GM12878 (cell line): ENCODE measurements at regions not wholly inside any gene's neighbourhood (a gene's known extent, or its start where the extent isn't known, plus 50 kb on each side); places are given as distances from the start of the nearest gene placed in this dataset.

Experiments
- CEBPB ChIP-seq, 2 experiments: fragments of 150-350 bp in 1 of 2; IDR thresholded peaks; 2 replicates each; pipeline ENCODE4 v1.6.1; 2012 to 2014; ENCODE audit warnings: low read depth in 2 of 2, low read length in 2 of 2, borderline replicate concordance in 1 of 2, inconsistent platforms in 1 of 2
- EP300 ChIP-seq, 2 experiments: fragments of 150-350 bp in 1 of 2; IDR thresholded peaks; 2 replicates each; pipeline ENCODE4 v1.6.1; 2011 to 2012; ENCODE audit warnings: low read depth in 2 of 2, low read length in 2 of 2, borderline replicate concordance in 1 of 2, improper control_type of control experiment in 1 of 2, inconsistent platforms in 1 of 2; ENCODE audit not compliant: control insufficient read depth in 1 of 2
- MYB ChIP-seq: fragments of 150-350 bp; IDR thresholded peaks from 2 replicates; pipeline ENCODE4 v1.6.1; 2014; ENCODE audit warnings: mild to moderate bottlenecking, low read depth, low read length, borderline replicate concordance
- POLR2A ChIP-seq: IDR thresholded peaks from 2 replicates; pipeline ENCODE4 v1.6.1; 2011; ENCODE audit warnings: low read depth, mild to moderate bottlenecking, low read length
- SREBF1 ChIP-seq: IDR thresholded peaks from 2 replicates; pipeline ENCODE4 v1.6.1; 2012; ENCODE audit warnings: mild to moderate bottlenecking, low read length
- ZZZ3 ChIP-seq: IDR thresholded peaks from 2 replicates; pipeline ENCODE4 v1.6.1; 2011; ENCODE audit warnings: low read depth; ENCODE audit not compliant: control insufficient read depth, insufficient read length
- TF ChIP-seq, protein P1 (sequence below): fragments of 450-650 bp; conservative IDR thresholded peaks from 2 replicates; pipeline ENCODE4 v1.6.1; 2017; ENCODE audit warnings: mild to moderate bottlenecking, moderate library complexity
- TF ChIP-seq, protein P2 (sequence below): IDR thresholded peaks from 2 replicates; pipeline ENCODE4 v1.6.1; 2012; ENCODE audit warnings: low read depth, low read length, improper control_type of control experiment
- TF ChIP-seq, protein P3 (sequence below): IDR thresholded peaks from 2 replicates; pipeline ENCODE4 v1.6.1; 2011; ENCODE audit warnings: low read depth, low read length, improper control_type of control experiment, borderline replicate concordance
- TF ChIP-seq, protein P4 (sequence below), 3 experiments: IDR thresholded peaks in 2 of 3; conservative IDR thresholded peaks in 1 of 3; 2 replicates each; pipeline ENCODE4 v1.5.1; 2011; ENCODE audit warnings: low read depth in 3 of 3, low read length in 3 of 3, mild to moderate bottlenecking in 3 of 3, control low read depth in 2 of 3, moderate library complexity in 2 of 3, inconsistent platforms in 1 of 3, mixed read lengths in 1 of 3; ENCODE audit not compliant: control insufficient read depth in 2 of 3, insufficient read depth in 1 of 3; ENCODE audit errors: extremely low read depth in 1 of 3
- TF ChIP-seq, protein P5 (sequence below): IDR thresholded peaks from 2 replicates; pipeline ENCODE4 v1.6.1; 2012; ENCODE audit warnings: mild to moderate bottlenecking, low read depth, low read length

DNA sequence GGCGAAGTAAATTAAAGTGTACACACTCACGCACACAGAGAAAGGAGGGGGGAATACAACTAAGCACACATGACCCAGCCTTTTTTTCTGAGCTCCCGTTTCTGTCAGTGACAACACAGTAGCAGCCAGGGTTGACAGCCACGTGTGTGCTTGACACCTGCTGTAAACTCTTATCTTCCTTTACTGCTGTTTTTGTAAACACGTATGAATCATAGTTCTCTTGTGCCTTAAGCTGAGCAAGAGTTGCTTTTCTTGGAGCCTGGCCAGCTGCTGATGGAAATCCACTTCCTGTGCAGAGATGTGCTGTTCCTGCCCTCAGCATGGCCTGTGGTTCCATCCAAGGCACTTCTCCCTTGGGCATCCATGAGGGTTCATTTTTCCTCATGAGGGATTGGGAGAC is 561.9 kb downstream of the GALR1 start:
- TF ChIP-seq CEBPB (IDR thresholded peaks at IDR 0.05; ENCODE audit: borderline replicate concordance in 1 of 2, low read depth in 2 of 2, low read length in 2 of 2): no peak
- no peak for TF ChIP-seq SREBF1
- TF ChIP-seq, protein P1, sequence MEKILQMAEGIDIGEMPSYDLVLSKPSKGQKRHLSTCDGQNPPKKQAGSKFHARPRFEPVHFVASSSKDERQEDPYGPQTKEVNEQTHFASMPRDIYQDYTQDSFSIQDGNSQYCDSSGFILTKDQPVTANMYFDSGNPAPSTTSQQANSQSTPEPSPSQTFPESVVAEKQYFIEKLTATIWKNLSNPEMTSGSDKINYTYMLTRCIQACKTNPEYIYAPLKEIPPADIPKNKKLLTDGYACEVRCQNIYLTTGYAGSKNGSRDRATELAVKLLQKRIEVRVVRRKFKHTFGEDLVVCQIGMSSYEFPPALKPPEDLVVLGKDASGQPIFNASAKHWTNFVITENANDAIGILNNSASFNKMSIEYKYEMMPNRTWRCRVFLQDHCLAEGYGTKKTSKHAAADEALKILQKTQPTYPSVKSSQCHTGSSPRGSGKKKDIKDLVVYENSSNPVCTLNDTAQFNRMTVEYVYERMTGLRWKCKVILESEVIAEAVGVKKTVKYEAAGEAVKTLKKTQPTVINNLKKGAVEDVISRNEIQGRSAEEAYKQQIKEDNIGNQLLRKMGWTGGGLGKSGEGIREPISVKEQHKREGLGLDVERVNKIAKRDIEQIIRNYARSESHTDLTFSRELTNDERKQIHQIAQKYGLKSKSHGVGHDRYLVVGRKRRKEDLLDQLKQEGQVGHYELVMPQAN: no peak
- no peak for TF ChIP-seq POLR2A
- TF ChIP-seq, protein P2, sequence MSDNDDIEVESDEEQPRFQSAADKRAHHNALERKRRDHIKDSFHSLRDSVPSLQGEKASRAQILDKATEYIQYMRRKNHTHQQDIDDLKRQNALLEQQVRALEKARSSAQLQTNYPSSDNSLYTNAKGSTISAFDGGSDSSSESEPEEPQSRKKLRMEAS: no peak
- TF ChIP-seq, protein P3, sequence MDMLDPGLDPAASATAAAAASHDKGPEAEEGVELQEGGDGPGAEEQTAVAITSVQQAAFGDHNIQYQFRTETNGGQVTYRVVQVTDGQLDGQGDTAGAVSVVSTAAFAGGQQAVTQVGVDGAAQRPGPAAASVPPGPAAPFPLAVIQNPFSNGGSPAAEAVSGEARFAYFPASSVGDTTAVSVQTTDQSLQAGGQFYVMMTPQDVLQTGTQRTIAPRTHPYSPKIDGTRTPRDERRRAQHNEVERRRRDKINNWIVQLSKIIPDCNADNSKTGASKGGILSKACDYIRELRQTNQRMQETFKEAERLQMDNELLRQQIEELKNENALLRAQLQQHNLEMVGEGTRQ: no peak
- TF ChIP-seq, protein P4, sequence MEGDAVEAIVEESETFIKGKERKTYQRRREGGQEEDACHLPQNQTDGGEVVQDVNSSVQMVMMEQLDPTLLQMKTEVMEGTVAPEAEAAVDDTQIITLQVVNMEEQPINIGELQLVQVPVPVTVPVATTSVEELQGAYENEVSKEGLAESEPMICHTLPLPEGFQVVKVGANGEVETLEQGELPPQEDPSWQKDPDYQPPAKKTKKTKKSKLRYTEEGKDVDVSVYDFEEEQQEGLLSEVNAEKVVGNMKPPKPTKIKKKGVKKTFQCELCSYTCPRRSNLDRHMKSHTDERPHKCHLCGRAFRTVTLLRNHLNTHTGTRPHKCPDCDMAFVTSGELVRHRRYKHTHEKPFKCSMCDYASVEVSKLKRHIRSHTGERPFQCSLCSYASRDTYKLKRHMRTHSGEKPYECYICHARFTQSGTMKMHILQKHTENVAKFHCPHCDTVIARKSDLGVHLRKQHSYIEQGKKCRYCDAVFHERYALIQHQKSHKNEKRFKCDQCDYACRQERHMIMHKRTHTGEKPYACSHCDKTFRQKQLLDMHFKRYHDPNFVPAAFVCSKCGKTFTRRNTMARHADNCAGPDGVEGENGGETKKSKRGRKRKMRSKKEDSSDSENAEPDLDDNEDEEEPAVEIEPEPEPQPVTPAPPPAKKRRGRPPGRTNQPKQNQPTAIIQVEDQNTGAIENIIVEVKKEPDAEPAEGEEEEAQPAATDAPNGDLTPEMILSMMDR (IDR thresholded peaks at IDR 0.05 in 2 of 3, conservative IDR thresholded peaks at IDR 0.05 in 1 of 3; ENCODE audit: control insufficient read depth in 2 of 3, extremely low read depth in 1 of 3, insufficient read depth in 1 of 3, low read depth in 3 of 3, low read length in 3 of 3): no peak
- TF ChIP-seq, protein P5, sequence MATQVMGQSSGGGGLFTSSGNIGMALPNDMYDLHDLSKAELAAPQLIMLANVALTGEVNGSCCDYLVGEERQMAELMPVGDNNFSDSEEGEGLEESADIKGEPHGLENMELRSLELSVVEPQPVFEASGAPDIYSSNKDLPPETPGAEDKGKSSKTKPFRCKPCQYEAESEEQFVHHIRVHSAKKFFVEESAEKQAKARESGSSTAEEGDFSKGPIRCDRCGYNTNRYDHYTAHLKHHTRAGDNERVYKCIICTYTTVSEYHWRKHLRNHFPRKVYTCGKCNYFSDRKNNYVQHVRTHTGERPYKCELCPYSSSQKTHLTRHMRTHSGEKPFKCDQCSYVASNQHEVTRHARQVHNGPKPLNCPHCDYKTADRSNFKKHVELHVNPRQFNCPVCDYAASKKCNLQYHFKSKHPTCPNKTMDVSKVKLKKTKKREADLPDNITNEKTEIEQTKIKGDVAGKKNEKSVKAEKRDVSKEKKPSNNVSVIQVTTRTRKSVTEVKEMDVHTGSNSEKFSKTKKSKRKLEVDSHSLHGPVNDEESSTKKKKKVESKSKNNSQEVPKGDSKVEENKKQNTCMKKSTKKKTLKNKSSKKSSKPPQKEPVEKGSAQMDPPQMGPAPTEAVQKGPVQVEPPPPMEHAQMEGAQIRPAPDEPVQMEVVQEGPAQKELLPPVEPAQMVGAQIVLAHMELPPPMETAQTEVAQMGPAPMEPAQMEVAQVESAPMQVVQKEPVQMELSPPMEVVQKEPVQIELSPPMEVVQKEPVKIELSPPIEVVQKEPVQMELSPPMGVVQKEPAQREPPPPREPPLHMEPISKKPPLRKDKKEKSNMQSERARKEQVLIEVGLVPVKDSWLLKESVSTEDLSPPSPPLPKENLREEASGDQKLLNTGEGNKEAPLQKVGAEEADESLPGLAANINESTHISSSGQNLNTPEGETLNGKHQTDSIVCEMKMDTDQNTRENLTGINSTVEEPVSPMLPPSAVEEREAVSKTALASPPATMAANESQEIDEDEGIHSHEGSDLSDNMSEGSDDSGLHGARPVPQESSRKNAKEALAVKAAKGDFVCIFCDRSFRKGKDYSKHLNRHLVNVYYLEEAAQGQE: no peak
- no peak for TF ChIP-seq MYB
- TF ChIP-seq ZZZ3: no peak
- TF ChIP-seq EP300 (IDR thresholded peaks at IDR 0.05; ENCODE audit: borderline replicate concordance in 1 of 2, control insufficient read depth in 1 of 2, low read depth in 2 of 2, low read length in 2 of 2): no peak
